Pancreas (tissue), 10 donors: ENCODE measurements at regions not wholly inside any gene's neighbourhood (a gene's known extent, or its start where the extent isn't known, plus 50 kb on each side); places are given as distances from the start of the nearest gene placed in this dataset.

Source experiments
- ATAC-seq, 4 donors: fragments of 200-7000 bp; cut with Tn5 transposase; one replicate each; pipeline versions ENCODE4 v1.8.0 to v1.9.1; 2020; ENCODE audit warnings: mild to moderate bottlenecking in 4 of 4, moderate library complexity in 4 of 4
- DNase-seq, 6 donors: peaks; one replicate each; pipeline ENCODE4 v3.0.0-alpha.2; 2020
- FAIRE-seq: peaks from 2 replicates; lab custom pipeline; 2012; peaks lifted over from hg19 to GRCh38; lab: Jason Lieb, UNC
- H3K27ac ChIP-seq, 4 donors: fragments of 200-600 bp; sonication (generic); 1 replicate in 3 of 4; 2 replicates in 1 of 4; pipeline versions ENCODE4 v1.5.0 to v1.8.0; 2020
- H3K27me3 ChIP-seq, 4 donors: fragments of 200-600 bp; one replicate each; pipeline ENCODE4 v1.8.0; 2021
- H3K36me3 ChIP-seq, 3 donors: fragments of 200-600 bp; sonication (generic) in 1 of 3; one replicate each; pipeline versions ENCODE4 v1.5.0 to v1.8.0; 2020 to 2021
- H3K4me1 ChIP-seq, 3 donors: fragments of 200-600 bp; one replicate each; pipeline ENCODE4 v1.8.0; 2021
- H3K4me3 ChIP-seq, 4 donors: fragments of 200-600 bp; sonication (generic) in 2 of 4; one replicate each; pipeline versions ENCODE4 v1.5.0 to v1.8.0; 2020 to 2021
- H3K9me3 ChIP-seq, 4 donors: fragments of 200-600 bp; one replicate each; pipeline ENCODE4 v1.8.0; 2021
- WGBS, 2 donors: extraction: QIAGEN DNeasy Blood & Tissue Kit; methylation state at CpG; one replicate each; pipeline ENCODE4 v1.1.7; 2013; 5-methylcytosine and 5-hydroxymethylcytosine counted together
- intact Hi-C, 3 donors: fragments of 100-400 bp; cut with DNase I; formaldehyde crosslinking; loops; one replicate each; pipeline versions ENCODE4 v1.11.1 to v1.14.2; 2022
- TF ChIP-seq, protein P1 (sequence below), 4 donors: fragments of 200-600 bp; sonication (generic) in 3 of 4; IDR thresholded peaks; one replicate each; pipeline versions ENCODE4 v1.5.0 to v1.8.0; 2021; ENCODE audit warnings: antibody characterized with exemption in 4 of 4
- donor health status: healthy with polysubstance abuse.
- donor health status: DM: no; HTN: no; CAD: no; lungs with moderate emphysema.
- donor health status: DM: no; HTN: no; CAD: no.
- donor health status: control.
- donor health status: control.
- donor health status: Bipolar disorder and iron deficiency.
- donor health status: DM: yes; HTN: yes; CAD: no.
- donor health status: DM: no; HTN: no; CAD: no.
- donor health status: DM: no; HTN: no; CAD: no.
- donor health status: DM: yes; HTN: yes; CAD: no.

- FAIRE-seq (no peak), ATAC-seq (no peak), DNase-seq (no peak)
- Histone ChIP-seq H3K9me3 (no peaks in the 10 kb centered on the region), H3K36me3 (no peaks in the 10 kb centered on the region), H3K27ac (no peak overlapping the region), H3K4me3 (no peak overlapping the region), H3K27me3 (no peaks in the 10 kb centered on the region), H3K4me1 (no peaks in the 10 kb centered on the region)
- intact Hi-C loops = loop anchor here in 1 of 3 donors (10.0 kb wide), 1 partner anchor 162 kb away; no protein-coding TSS in a partner anchor
- TF ChIP-seq, protein P1, sequence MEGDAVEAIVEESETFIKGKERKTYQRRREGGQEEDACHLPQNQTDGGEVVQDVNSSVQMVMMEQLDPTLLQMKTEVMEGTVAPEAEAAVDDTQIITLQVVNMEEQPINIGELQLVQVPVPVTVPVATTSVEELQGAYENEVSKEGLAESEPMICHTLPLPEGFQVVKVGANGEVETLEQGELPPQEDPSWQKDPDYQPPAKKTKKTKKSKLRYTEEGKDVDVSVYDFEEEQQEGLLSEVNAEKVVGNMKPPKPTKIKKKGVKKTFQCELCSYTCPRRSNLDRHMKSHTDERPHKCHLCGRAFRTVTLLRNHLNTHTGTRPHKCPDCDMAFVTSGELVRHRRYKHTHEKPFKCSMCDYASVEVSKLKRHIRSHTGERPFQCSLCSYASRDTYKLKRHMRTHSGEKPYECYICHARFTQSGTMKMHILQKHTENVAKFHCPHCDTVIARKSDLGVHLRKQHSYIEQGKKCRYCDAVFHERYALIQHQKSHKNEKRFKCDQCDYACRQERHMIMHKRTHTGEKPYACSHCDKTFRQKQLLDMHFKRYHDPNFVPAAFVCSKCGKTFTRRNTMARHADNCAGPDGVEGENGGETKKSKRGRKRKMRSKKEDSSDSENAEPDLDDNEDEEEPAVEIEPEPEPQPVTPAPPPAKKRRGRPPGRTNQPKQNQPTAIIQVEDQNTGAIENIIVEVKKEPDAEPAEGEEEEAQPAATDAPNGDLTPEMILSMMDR (IDR thresholded peaks at IDR 0.05) = no peak
- 89 to 93% methylated on average over 11 of the region's 11 CpGs for WGBS, 2 donors
These were observed 97.3 kb upstream of the NHSL1 start for GRCh38 chr6:138596591-138596990.

GRCh38 chr6:138597336-138597735 is 98.0 kb upstream of the NHSL1 start:
- Histone ChIP-seq H3K4me1 (no peaks in the 10 kb centered on the region), H3K4me3 (no peak overlapping the region), H3K27ac (no peak overlapping the region), H3K9me3 (no peaks in the 10 kb centered on the region), H3K36me3 (no peaks in the 10 kb centered on the region), H3K27me3 (no peaks in the 10 kb centered on the region)
- DNase-seq = no peak
- no peak for FAIRE-seq
- 86 to 91% methylated on average over 7 of the region's 7 CpGs for WGBS, 2 donors
- TF ChIP-seq, protein P1 (IDR thresholded peaks at IDR 0.05) = no peak
- intact Hi-C loops = loop anchor here in 1 of 3 donors (10.0 kb wide), 1 partner anchor 163 kb away; no protein-coding TSS in a partner anchor
- no peak for ATAC-seq

- no peaks in the 10 kb centered on the region for H3K9me3 ChIP-seq
- H3K36me3 ChIP-seq = no peaks in the 10 kb centered on the region
- FAIRE-seq (no peak), ATAC-seq (no peak), DNase-seq (no peak)
- no peaks in the 10 kb centered on the region for H3K27me3 ChIP-seq
- TF ChIP-seq, protein P1 (IDR thresholded peaks at IDR 0.05) = no peak
- intact Hi-C loops = loop anchor here in 1 of 3 donors (10.0 kb wide), 1 partner anchor 164 kb away; no protein-coding TSS in a partner anchor
- H3K27ac ChIP-seq = no peak overlapping the region
- no peak overlapping the region for H3K4me3 ChIP-seq
- 82 to 86% methylated on average over 3 of the region's 3 CpGs for WGBS, 2 donors
- no peaks in the 10 kb centered on the region for H3K4me1 ChIP-seq
These were observed 99.4 kb upstream of the NHSL1 start for GRCh38 chr6:138598562-138599173.

GRCh38 chr6:138600261-138600660 is 101.0 kb upstream of the NHSL1 start:
- FAIRE-seq = no peak
- ATAC-seq = no peak
- Histone ChIP-seq H3K27ac (no peak overlapping the region), H3K9me3 (no peaks in the 10 kb centered on the region), H3K36me3 (no peaks in the 10 kb centered on the region), H3K4me1 (no peaks in the 10 kb centered on the region), H3K4me3 (no peak overlapping the region), H3K27me3 (no peaks in the 10 kb centered on the region)
- no peak for DNase-seq
- TF ChIP-seq, protein P1 (IDR thresholded peaks at IDR 0.05) = no peak
- intact Hi-C loops = no loop called here

- H3K27me3 ChIP-seq = no peaks in the 10 kb centered on the region
- no peak overlapping the region for H3K4me3 ChIP-seq
- H3K27ac ChIP-seq = no peak overlapping the region
- no peaks in the 10 kb centered on the region for H3K36me3 ChIP-seq
- DNase-seq = no peak
- ATAC-seq = no peak
- no peaks in the 10 kb centered on the region for H3K4me1 ChIP-seq
- TF ChIP-seq, protein P1 (IDR thresholded peaks at IDR 0.05) = no peak
- no peaks in the 10 kb centered on the region for H3K9me3 ChIP-seq
- no peak for FAIRE-seq
- intact Hi-C loops = no loop called here
These were observed 101.4 kb upstream of the NHSL1 start for GRCh38 chr6:138600726-138601125.
